SK-N-SH treated with all-trans-retinoic acid at 6 μM for 48 hours (cell line): ENCODE measurements at regions not wholly inside any gene's neighbourhood (a gene's known extent, or its start where the extent isn't known, plus 50 kb on each side); places are given as distances from the start of the nearest gene placed in this dataset.

Experiments used
- BACH2 ChIP-seq: fragments of 250-450 bp; sonication (Bioruptor Pico); IDR thresholded peaks from 2 replicates; pipeline ENCODE4 v1.9.0; 2021; ENCODE audit warnings: mild to moderate bottlenecking, borderline replicate concordance
- PATZ1 ChIP-seq: fragments of 250-450 bp; sonication (Bioruptor Pico); IDR thresholded peaks from 2 replicates; pipeline ENCODE4 v1.8.0; 2020; ENCODE audit warnings: mild to moderate bottlenecking, moderate library complexity, borderline replicate concordance
- ZNF70 ChIP-seq: fragments of 450-650 bp; formaldehyde crosslinking; IDR thresholded peaks from 2 replicates; pipeline ENCODE4 v1.5.0; 2020; ENCODE audit warnings: mild to moderate bottlenecking, moderate library complexity

- no peak for TF ChIP-seq ZNF70 (CRISPR knock-in tag)
- TF ChIP-seq PATZ1 (CRISPR knock-in tag), result no peak
- TF ChIP-seq BACH2, result no peak
Measured at GRCh38 chr5:103374473-103374963, 116.0 kb downstream of the MACIR start.
